Fibroblast of lung (primary cell): ENCODE measurements at regions not wholly inside any gene's neighbourhood (a gene's known extent, or its start where the extent isn't known, plus 50 kb on each side); places are given as distances from the start of the nearest gene placed in this dataset.

Experiments
- EZH2 ChIP-seq: IDR thresholded peaks from 2 replicates; pipeline ENCODE4 v1.5.1; 2012; ENCODE audit warnings: low read length, control low read depth, mild to moderate bottlenecking; ENCODE audit errors: missing control alignments
- TF ChIP-seq, protein P1 (sequence below), 2 donors: IDR thresholded peaks in 1 of 2; conservative IDR thresholded peaks in 1 of 2; 1 replicate in 1 of 2; 2 replicates in 1 of 2; pipeline ENCODE4 v1.5.1; 2011 to 2012; ENCODE audit warnings: low read length in 2 of 2, control low read depth in 1 of 2, inconsistent platforms in 1 of 2, low read depth in 1 of 2, mild to moderate bottlenecking in 1 of 2

DNA sequence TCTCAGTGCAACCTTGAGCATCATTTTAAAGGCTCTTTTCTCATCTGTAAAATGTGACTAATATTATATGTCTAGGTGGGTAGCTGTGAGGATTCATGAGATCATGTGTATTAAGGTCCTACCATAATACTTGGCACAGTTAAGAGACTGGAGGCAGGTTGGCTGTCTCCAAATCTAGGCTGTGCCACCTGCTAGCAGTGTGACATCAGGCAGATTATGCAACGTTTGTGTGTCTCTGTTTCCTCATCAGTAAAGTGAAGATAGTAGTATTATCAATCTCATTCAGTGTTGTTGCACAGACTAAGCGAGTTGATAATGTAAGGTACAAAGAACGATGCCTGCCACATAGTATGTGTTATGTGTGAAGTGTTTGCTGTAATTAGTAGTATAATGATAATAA lies 227.4 kb downstream of the SAMD5 start:
- TF ChIP-seq, protein P1, sequence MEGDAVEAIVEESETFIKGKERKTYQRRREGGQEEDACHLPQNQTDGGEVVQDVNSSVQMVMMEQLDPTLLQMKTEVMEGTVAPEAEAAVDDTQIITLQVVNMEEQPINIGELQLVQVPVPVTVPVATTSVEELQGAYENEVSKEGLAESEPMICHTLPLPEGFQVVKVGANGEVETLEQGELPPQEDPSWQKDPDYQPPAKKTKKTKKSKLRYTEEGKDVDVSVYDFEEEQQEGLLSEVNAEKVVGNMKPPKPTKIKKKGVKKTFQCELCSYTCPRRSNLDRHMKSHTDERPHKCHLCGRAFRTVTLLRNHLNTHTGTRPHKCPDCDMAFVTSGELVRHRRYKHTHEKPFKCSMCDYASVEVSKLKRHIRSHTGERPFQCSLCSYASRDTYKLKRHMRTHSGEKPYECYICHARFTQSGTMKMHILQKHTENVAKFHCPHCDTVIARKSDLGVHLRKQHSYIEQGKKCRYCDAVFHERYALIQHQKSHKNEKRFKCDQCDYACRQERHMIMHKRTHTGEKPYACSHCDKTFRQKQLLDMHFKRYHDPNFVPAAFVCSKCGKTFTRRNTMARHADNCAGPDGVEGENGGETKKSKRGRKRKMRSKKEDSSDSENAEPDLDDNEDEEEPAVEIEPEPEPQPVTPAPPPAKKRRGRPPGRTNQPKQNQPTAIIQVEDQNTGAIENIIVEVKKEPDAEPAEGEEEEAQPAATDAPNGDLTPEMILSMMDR (conservative IDR thresholded peaks at IDR 0.05 in 1 of 2, IDR thresholded peaks at IDR 0.05 in 1 of 2; ENCODE audit: low read depth in 1 of 2, low read length in 2 of 2): no peak
- no peak for TF ChIP-seq EZH2
